OCI-LY3 (cell line): ENCODE measurements at regions not wholly inside any gene's neighbourhood (a gene's known extent, or its start where the extent isn't known, plus 50 kb on each side); places are given as distances from the start of the nearest gene placed in this dataset.

Experiments
- H2AFZ ChIP-seq: fragments of 200-600, 300-600 bp; shearing (Covaris generic); 2 replicates; pipeline ENCODE4 v1.6.0; 2014; ENCODE audit warnings: antibody characterized with exemption, low read depth, low read length
- H3K27ac ChIP-seq: fragments of 200-600, 300-600 bp; sonication (generic); 2 replicates; pipeline ENCODE4 v1.5.1; 2014; ENCODE audit warnings: mild to moderate bottlenecking, low read length, moderate library complexity, mixed read lengths
- H3K27me3 ChIP-seq: fragments of 200-600, 300-600 bp; sonication (generic); 2 replicates; pipeline ENCODE4 v1.6.1; 2014; ENCODE audit warnings: low read depth, low read length, mixed read lengths
- H3K36me3 ChIP-seq: fragments of 200-600, 300-600 bp; sonication (generic); replicated peaks from 2 replicates; pipeline ENCODE3; 2014; ENCODE audit warnings: low read depth, low read length, mixed read lengths
- H3K4me1 ChIP-seq: fragments of 300-600, 200-600 bp; sonication (generic); 2 replicates; pipeline ENCODE4 v1.6.1; 2014; ENCODE audit warnings: low read length, mixed read lengths
- H3K4me2 ChIP-seq: fragments of 200-600, 300-600 bp; sonication (generic); 2 replicates; pipeline ENCODE4 v1.6.1; 2014; ENCODE audit warnings: low read length, mixed read lengths
- H3K4me3 ChIP-seq: fragments of 300-600, 200-600 bp; sonication (generic); 2 replicates; pipeline ENCODE4 v1.5.1; 2014; ENCODE audit warnings: antibody characterized with exemption, mild to moderate bottlenecking, low read length, moderate library complexity
- H3K79me2 ChIP-seq: fragments of 300-600, 200-600 bp; shearing (Covaris generic); 2 replicates; pipeline ENCODE4 v1.6.1; 2014; ENCODE audit warnings: mild to moderate bottlenecking, low read length, mixed read lengths
- H3K9ac ChIP-seq: fragments of 300-600, 200-600 bp; shearing (Covaris generic); 2 replicates; pipeline ENCODE4 v1.6.0; 2014; ENCODE audit warnings: mild to moderate bottlenecking, low read length, moderate library complexity
- H3K9me3 ChIP-seq: fragments of 200-600, 300-600 bp; shearing (Covaris generic); 2 replicates; pipeline ENCODE4 v1.6.1; 2014; ENCODE audit warnings: low read length, mixed read lengths; ENCODE audit not compliant: insufficient read depth
- H4K20me1 ChIP-seq: fragments of 200-600, 300-600 bp; sonication (generic); 2 replicates; pipeline ENCODE4 v1.6.1; 2016; ENCODE audit warnings: low read length, mixed read lengths; ENCODE audit not compliant: insufficient read depth
- CTCF ChIP-seq: fragments of 200-600, 300-600 bp; sonication (generic); IDR thresholded peaks from 2 replicates; pipeline ENCODE4 v1.5.1; 2014; ENCODE audit warnings: antibody characterized with exemption, low read length, low read depth
- EZH2phosphoT487 ChIP-seq: fragments of 200-600 bp; shearing (Covaris generic); IDR thresholded peaks from 2 replicates; pipeline ENCODE4 v1.6.1; 2018; ENCODE audit warnings: antibody characterized with exemption, mixed run types, low read depth

- no peak overlapping the region for H3K27ac ChIP-seq
- H3K9ac ChIP-seq = no peak overlapping the region
- TF ChIP-seq CTCF = no peak
- TF ChIP-seq EZH2phosphoT487 = no peak
- no peak overlapping the region for H3K4me2 ChIP-seq
- no peak overlapping the region for H2AFZ ChIP-seq
- no peaks in the 10 kb centered on the region for H3K79me2 ChIP-seq
- no peaks in the 10 kb centered on the region for H3K9me3 ChIP-seq
- no peaks in the 10 kb centered on the region for H3K4me1 ChIP-seq
- no peak overlapping the region for H3K4me3 ChIP-seq
- H3K27me3 ChIP-seq = peaks cover 10% of the 10 kb centered on the region; the same call in 1 of the 2 replicates
- no peaks in the 10 kb centered on the region for H3K36me3 ChIP-seq
- H4K20me1 ChIP-seq = no peaks in the 10 kb centered on the region
These were observed 104.9 kb upstream of the DHX15 start for GRCh38 chr4:24689212-24689611.

GRCh38 chr4:24690436-24690835 is 104.9 kb upstream of the SOD3 start:
- TF ChIP-seq CTCF (no peak), EZH2phosphoT487 (no peak)
- Histone ChIP-seq H3K4me3 (no peak overlapping the region), H3K79me2 (no peaks in the 10 kb centered on the region)

GRCh38 chr4:24693636-24694035 is 101.7 kb upstream of the SOD3 start:
- Histone ChIP-seq H3K9me3 (no peaks in the 10 kb centered on the region), H3K36me3 (no peaks in the 10 kb centered on the region), H3K4me3 (no peak overlapping the region), H3K27ac (no peak overlapping the region), H3K4me1 (no peaks in the 10 kb centered on the region), H3K79me2 (no peaks in the 10 kb centered on the region), H3K4me2 (no peak overlapping the region), H3K9ac (no peak overlapping the region), H4K20me1 (no peaks in the 10 kb centered on the region), H2AFZ (no peak overlapping the region), H3K27me3 (peaks cover 7% of the 10 kb centered on the region; the same call in 1 of the 2 replicates)
- no peak for TF ChIP-seq EZH2phosphoT487
- no peak for TF ChIP-seq CTCF

More at GRCh38 chr4:24690436-24690835, 104.9 kb upstream of the SOD3 start:
- H2AFZ ChIP-seq = no peak overlapping the region
- peaks cover 10% of the 10 kb centered on the region; the same call in 1 of the 2 replicates for H3K27me3 ChIP-seq
- no peaks in the 10 kb centered on the region for H3K36me3 ChIP-seq
- H3K27ac ChIP-seq = no peak overlapping the region
- no peaks in the 10 kb centered on the region for H3K9me3 ChIP-seq
- H4K20me1 ChIP-seq = no peaks in the 10 kb centered on the region
- H3K4me1 ChIP-seq = no peaks in the 10 kb centered on the region
- H3K4me2 ChIP-seq = no peak overlapping the region
- no peak overlapping the region for H3K9ac ChIP-seq

GRCh38 chr4:24700118-24700517 is 95.3 kb upstream of the SOD3 start:
- H3K79me2 ChIP-seq = no peaks in the 10 kb centered on the region
- TF ChIP-seq CTCF (no peak), EZH2phosphoT487 (no peak)
- no peaks in the 10 kb centered on the region for H3K4me1 ChIP-seq
- no peak overlapping the region for H3K27ac ChIP-seq
- no peak overlapping the region for H3K4me3 ChIP-seq
- no peaks in the 10 kb centered on the region for H3K9me3 ChIP-seq
- H4K20me1 ChIP-seq = no peaks in the 10 kb centered on the region
- no peak overlapping the region for H3K4me2 ChIP-seq
- no peak overlapping the region for H3K9ac ChIP-seq
- no peaks in the 10 kb centered on the region for H3K36me3 ChIP-seq
- no peak overlapping the region for H2AFZ ChIP-seq
- H3K27me3 ChIP-seq = no peaks in the 10 kb centered on the region
